ENCODE measurements at regions not wholly inside any gene's neighbourhood (a gene's known extent, or its start where the extent isn't known, plus 50 kb on each side); places are given as distances from the start of the nearest gene placed in this dataset.

- 0 out of 2 replicates have a peak, but pooled peaks cover 2% of the 10 kb centered on the region for H3K9me3 ChIP-seq (ENCODE audit: control insufficient read depth, insufficient read depth, low read length)
- H4K91ac ChIP-seq (ENCODE audit: insufficient read depth, low read depth, low read length) = no peak overlapping the region
- no peak overlapping the region for H3K56ac ChIP-seq (ENCODE audit: extremely low read depth, insufficient read depth, low read length)
- no peaks in the 10 kb centered on the region for H3K4me1 ChIP-seq (ENCODE audit: control insufficient read depth, insufficient read depth, low read length)
- H3K79me1 ChIP-seq (ENCODE audit: low read depth in 1 of 2, low read length in 2 of 2) = no peaks in the 10 kb centered on the region
- H3K4me3 ChIP-seq (ENCODE audit: insufficient read depth, low read depth, low read length) = no peak overlapping the region
- ChIA-PET POLR2A (ENCODE audit: unreplicated experiment) (no interaction called here), CTCF (interaction anchor here (0.6 kb wide), 1 partner anchor 357 kb away, joined by 3 read pairs; no protein-coding TSS in a partner anchor)
- no peak overlapping the region for H2BK5ac ChIP-seq (ENCODE audit: low read depth, low read length, poor library complexity, severe bottlenecking)
- no peak overlapping the region for H2AFZ ChIP-seq (replicated peaks; ENCODE audit: low read length, poor library complexity)
- no CpG with 5 or more reads among the region's 3 CpGs for WGBS, 2 experiments (ENCODE audit: extremely low coverage in 2 of 2, insufficient read length in 1 of 2)
- H2BK120ac ChIP-seq (ENCODE audit: low read depth, low read length) = no peak overlapping the region
- intact Hi-C loops (cut with micrococcal nuclease) = no loop called here
- BruUV-seq (replicated peaks) = no TSS peak
- dilution Hi-C loops (cut with HindIII; ENCODE audit: low sequenced_read_pairs, unreplicated experiment) = no loop called here
- H2AK5ac ChIP-seq (ENCODE audit: low read depth, low read length) = no peak overlapping the region
- H3K27me3 ChIP-seq (ENCODE audit: control insufficient read depth, insufficient read depth, low read length) = no peaks in the 10 kb centered on the region; the same call in 1 of the 2 replicates
- no peak overlapping the region for H3K23ac ChIP-seq (ENCODE audit: low read depth, low read length)
- no peaks in the 10 kb centered on the region for H4K20me1 ChIP-seq (ENCODE audit: insufficient read depth, low read length)
- H3K36me3 ChIP-seq (ENCODE audit: control insufficient read depth, insufficient read depth, low read length) = no peaks in the 10 kb centered on the region
- no peak overlapping the region for H4K5ac ChIP-seq (ENCODE audit: low read depth, low read length)
- H3K9ac ChIP-seq (ENCODE audit: low read depth, low read length) = no peak overlapping the region
- H2AK9ac ChIP-seq (replicated peaks; ENCODE audit: low read depth, low read length, poor library complexity) = no peak overlapping the region
- H2BK20ac ChIP-seq (ENCODE audit: low read depth, low read length) = no peak overlapping the region
- H3K14ac ChIP-seq (replicated peaks; ENCODE audit: low read depth, low read length) = no peak overlapping the region
- ATAC-seq (ENCODE audit: low read depth) (no peak), DNase-seq (no peak)
- no peak overlapping the region for H4K8ac ChIP-seq (ENCODE audit: low read depth in 2 of 2, low read length in 2 of 2)
- H3K9me1 ChIP-seq (ENCODE audit: insufficient read depth, low read length) = no peaks in the 10 kb centered on the region
- no peak overlapping the region for H3K18ac ChIP-seq (ENCODE audit: low read depth, low read length)
- no peak overlapping the region for H2BK15ac ChIP-seq (ENCODE audit: low read depth, low read length)
- H3K4me2 ChIP-seq (ENCODE audit: low read depth, low read length) = no peak overlapping the region
- in situ Hi-C loops (cut with MboI; ENCODE audit: low sequenced_read_pairs) = no loop called here
- no peak overlapping the region for H3K4ac ChIP-seq (ENCODE audit: low read depth, low read length)
- H3K27ac ChIP-seq (ENCODE audit: insufficient read depth, low read length) = no peak overlapping the region
- TF ChIP-seq CHD1 (IDR thresholded peaks at IDR 0.05; ENCODE audit: low read depth, low read length) (no peak), USF2 (IDR thresholded peaks at IDR 0.05; ENCODE audit: low read depth, low read length) (no peak), RCOR1 (IDR thresholded peaks at IDR 0.05; ENCODE audit: insufficient replicate concordance, low read length) (no peak), NFE2L2 (IDR thresholded peaks at IDR 0.05; ENCODE audit: low read depth, low read length) (no peak)
Measured at GRCh38 chr11:80065086-80065485, 624.3 kb upstream of the TENM4 start.
